NCI-H446 (cell line): ENCODE measurements at regions not wholly inside any gene's neighbourhood (a gene's known extent, or its start where the extent isn't known, plus 50 kb on each side); places are given as distances from the start of the nearest gene placed in this dataset.

ENCODE experiments used
- DNase-seq, 2 experiments: peaks; one replicate each; lab custom pipeline; 2025; lab: John Stamatoyannopoulos, UW

- DNase-seq, result no peak
These were observed 120.3 kb upstream of the CELF2 start for GRCh38 chr10:10897400-10897799.

GRCh38 chr10:10901906-10902305 is 115.8 kb upstream of the CELF2 start:
- DNase-seq, result no peak

- no peak for DNase-seq
These were observed 114.7 kb upstream of the CELF2 start for GRCh38 chr10:10902951-10903350.

GRCh38 chr10:10903620-10904019 is 114.1 kb upstream of the CELF2 start:
- no peak for DNase-seq

GRCh38 chr10:10910634-10911033 is 107.0 kb upstream of the CELF2 start:
- no peak for DNase-seq

GRCh38 chr10:10911035-10911434 is 106.6 kb upstream of the CELF2 start:
- DNase-seq, result no peak

GRCh38 chr10:10911471-10911921 is 106.2 kb upstream of the CELF2 start:
- DNase-seq, result no peak

GRCh38 chr10:10914144-10914543 is 103.5 kb upstream of the CELF2 start:
- no peak for DNase-seq

GRCh38 chr10:10915215-10915614 is 102.5 kb upstream of the CELF2 start:
- DNase-seq, result no peak

GRCh38 chr10:10917031-10917430 is 100.6 kb upstream of the CELF2 start:
- no peak for DNase-seq

- DNase-seq, result no peak
These were observed 97.7 kb upstream of the CELF2 start for GRCh38 chr10:10919976-10920375.

- no peak for DNase-seq
These were observed 95.7 kb upstream of the CELF2 start for GRCh38 chr10:10921826-10922461.

- DNase-seq, result no peak
These were observed 94.5 kb upstream of the CELF2 start for GRCh38 chr10:10923029-10923651.

- DNase-seq, result no peak
These were observed 92.0 kb upstream of the CELF2 start for GRCh38 chr10:10925667-10926066.

- no peak for DNase-seq
These were observed 90.1 kb upstream of the CELF2 start for GRCh38 chr10:10927608-10928007.

- DNase-seq, result no peak
These were observed 86.5 kb upstream of the CELF2 start for GRCh38 chr10:10930979-10931743.

- no peak for DNase-seq
These were observed 82.6 kb upstream of the CELF2 start for GRCh38 chr10:10935032-10935431.

- DNase-seq, result no peak
These were observed 79.0 kb upstream of the CELF2 start for GRCh38 chr10:10938676-10939075.

GRCh38 chr10:10941127-10941730 is 76.4 kb upstream of the CELF2 start:
- no peak for DNase-seq

- DNase-seq, result no peak
These were observed 75.2 kb upstream of the CELF2 start for GRCh38 chr10:10942441-10942840.

- DNase-seq, result no peak
These were observed 71.6 kb upstream of the CELF2 start for GRCh38 chr10:10946081-10946480.

GRCh38 chr10:10946801-10947200 is 70.9 kb upstream of the CELF2 start:
- DNase-seq, result no peak

- DNase-seq, result no peak
These were observed 66.0 kb upstream of the CELF2 start for GRCh38 chr10:10951675-10952074.
